ENCODE measurements at regions not wholly inside any gene's neighbourhood (a gene's known extent, or its start where the extent isn't known, plus 50 kb on each side); places are given as distances from the start of the nearest gene placed in this dataset.

GRCh38 chr17:51372345-51373004, 112.1 kb downstream of the UTP18 start (continued):
- no peak for TF ChIP-seq ZNF280A (IDR thresholded peaks at IDR 0.05; ENCODE audit: low read depth, partially characterized antibody)
- no peak for TF ChIP-seq RFX1 (IDR thresholded peaks at IDR 0.05)
- TF ChIP-seq MCM5 (IDR thresholded peaks at IDR 0.05; ENCODE audit: low read depth): no peak
- no peak for TF ChIP-seq CBX2 (IDR thresholded peaks at IDR 0.05; ENCODE audit: insufficient read depth, low read length, poor library complexity, severe bottlenecking)
- no peak for TF ChIP-seq TCFL5 (CRISPR knock-in tag; conservative IDR thresholded peaks at IDR 0.05)
- no peak for TF ChIP-seq NKRF (IDR thresholded peaks at IDR 0.05; ENCODE audit: borderline replicate concordance)
- TF ChIP-seq ZNF695 (CRISPR knock-in tag; IDR thresholded peaks at IDR 0.05): no peak
- no peak for TF ChIP-seq KDM2B (CRISPR knock-in tag; IDR thresholded peaks at IDR 0.05)
- TF ChIP-seq PML (IDR thresholded peaks at IDR 0.05; ENCODE audit: low read length): no peak
- TF ChIP-seq ZNF830 (CRISPR knock-in tag; IDR thresholded peaks at IDR 0.05): no peak
- TF ChIP-seq RFX5 (IDR thresholded peaks at IDR 0.05; ENCODE audit: low read depth, low read length): no peak
- TF ChIP-seq POLR3G (IDR thresholded peaks at IDR 0.05; ENCODE audit: extremely low read depth, insufficient read length, insufficient replicate concordance): no peak
- TF ChIP-seq ZNF408 (CRISPR knock-in tag; IDR thresholded peaks at IDR 0.05; ENCODE audit: low read depth): no peak
- TF ChIP-seq ELF1 (tag; IDR thresholded peaks at IDR 0.05): peak; percentile 95
- no peak for TF ChIP-seq PTRF (tag; IDR thresholded peaks at IDR 0.05)
- no peak for TF ChIP-seq POLR3A (IDR thresholded peaks at IDR 0.05; ENCODE audit: borderline replicate concordance, extremely low read depth, insufficient read depth, insufficient read length)
- no peak for TF ChIP-seq TRIM24 (IDR thresholded peaks at IDR 0.05)
- no peak for TF ChIP-seq HIVEP1 (CRISPR knock-in tag; IDR thresholded peaks at IDR 0.05)
- TF ChIP-seq ADNP (tag; IDR thresholded peaks at IDR 0.05): no peak
- no peak for TF ChIP-seq DPF2 (IDR thresholded peaks at IDR 0.05)
- no peak for TF ChIP-seq HDAC8 (tag; IDR thresholded peaks at IDR 0.05)
- TF ChIP-seq ZNF589 (CRISPR knock-in tag; IDR thresholded peaks at IDR 0.05; ENCODE audit: low read depth): peak; percentile 42; the same call in 1 of the 2 replicates
- TF ChIP-seq ZNF124 (CRISPR knock-in tag; IDR thresholded peaks at IDR 0.05): no peak
- no peak for TF ChIP-seq SRSF7 (optimal IDR thresholded peaks at IDR 0.05; ENCODE audit: low read depth, low read length)
- TF ChIP-seq U2AF2 (optimal IDR thresholded peaks at IDR 0.05; ENCODE audit: low read depth, low read length): no peak
- TF ChIP-seq GABPB1 (CRISPR knock-in tag; IDR thresholded peaks at IDR 0.05): peak; percentile 86
